HCT116 (cell line): ENCODE measurements at regions not wholly inside any gene's neighbourhood (a gene's known extent, or its start where the extent isn't known, plus 50 kb on each side); places are given as distances from the start of the nearest gene placed in this dataset.

Experiments
- ATAC-seq: fragments of 200-7000 bp; cut with Tn5 transposase; 2 replicates; pipeline ENCODE4 v1.9.1; 2020; ENCODE audit warnings: mild to moderate bottlenecking, moderate library complexity
- BruUV-seq: library from RNA; stranded (reverse); fragments of 400-500 nt; replicated peaks from 2 replicates; lab custom pipeline; 2021; lab: Mats Ljungman, UMichigan
- CTCF ChIA-PET: fragments of 300-600 bp; sonication (Branson Sonifier 250); formaldehyde crosslinking; loops from one replicate; lab custom pipeline; 2021; ENCODE audit warnings: antibody characterized with exemption; lab: Charles Lee
- POLR2A ChIA-PET: fragments of 300-600, 350-600 bp; sonication (Branson Sonifier 250); formaldehyde crosslinking; loops from one replicate; lab custom pipeline; 2021; ENCODE audit warnings: antibody characterized with exemption; lab: Charles Lee
- RAD21 ChIA-PET, 2 experiments: fragments of 300-600 bp; sonication (Branson Sonifier 250); formaldehyde crosslinking; loops; one replicate each; lab custom pipeline; 2023; ENCODE audit warnings: low total read pairs in 2 of 2; ENCODE audit not compliant: uncharacterized antibody in 2 of 2, unreplicated experiment in 2 of 2, low non-redundant PET in 1 of 2; lab: Charles Lee
- DNase-seq: peaks from one replicate; pipeline ENCODE4 v3.0.0-alpha.2; 2010; ENCODE audit warnings: low read depth, low spot score
- H2AFZ ChIP-seq: fragments of 200-600 bp; shearing (Covaris generic), sonication (generic); 2 replicates; pipeline ENCODE4 v1.6.1; 2017; ENCODE audit warnings: low read depth, mixed run types, mixed read lengths, antibody characterized with exemption, low read length; ENCODE audit not compliant: poor library complexity, severe bottlenecking
- H3K27ac ChIP-seq: 2 replicates; pipeline ENCODE4 v1.5.1; 2012; ENCODE audit warnings: low read depth, low read length
- H3K27me3 ChIP-seq: fragments of 200-600 bp; sonication (generic); 2 replicates; pipeline ENCODE4 v1.6.1; 2016; ENCODE audit warnings: mixed run types, low read length, mixed read lengths; ENCODE audit not compliant: insufficient read depth
- H3K36me3 ChIP-seq, 2 experiments: fragments of 200-500 bp in 1 of 2; fragments of 200-600 bp in 1 of 2; sonication (Bioruptor generic) in 1 of 2; sonication (generic) in 1 of 2; 2 replicates each; pipeline versions ENCODE4 v1.5.1 to v1.6.1; 2014 to 2016; ENCODE audit warnings: low read length in 2 of 2, inconsistent platforms in 1 of 2, mixed read lengths in 1 of 2, mixed run types in 1 of 2; ENCODE audit not compliant: insufficient read depth in 2 of 2, control insufficient read depth in 1 of 2
- H3K4me1 ChIP-seq, 2 experiments: fragments of 200-600 bp in 1 of 2; sonication (generic) in 1 of 2; 2 replicates each; pipeline versions ENCODE4 v1.5.1 to v1.6.1; 2012 to 2017; ENCODE audit warnings: low read length in 2 of 2, inconsistent platforms in 1 of 2, mild to moderate bottlenecking in 1 of 2, mixed read lengths in 1 of 2, mixed run types in 1 of 2, moderate library complexity in 1 of 2; ENCODE audit not compliant: insufficient read depth in 2 of 2, control insufficient read depth in 1 of 2
- H3K4me2 ChIP-seq: fragments of 200-600 bp; sonication (generic); 2 replicates; pipeline ENCODE4 v1.6.1; 2017; ENCODE audit warnings: mixed run types, low read length, mixed read lengths
- H3K4me3 ChIP-seq, 2 experiments: fragments of 200-600 bp in 1 of 2; sonication (generic) in 1 of 2; replicated peaks in 1 of 2; 2 replicates each; pipeline ENCODE4 v1.5.1; 2011 to 2016; ENCODE audit warnings: low read length in 2 of 2, control low read depth in 1 of 2, low read depth in 1 of 2, mild to moderate bottlenecking in 1 of 2, mixed read lengths in 1 of 2, mixed run types in 1 of 2
- H3K79me2 ChIP-seq: fragments of 200-600 bp; sonication (generic); 2 replicates; pipeline ENCODE4 v1.6.1; 2017; ENCODE audit warnings: mild to moderate bottlenecking, mixed run types, low read length, moderate library complexity, mixed read lengths; ENCODE audit not compliant: insufficient read depth
- H3K9ac ChIP-seq: fragments of 200-600 bp; sonication (generic); 2 replicates; pipeline ENCODE4 v1.6.1; 2016; ENCODE audit warnings: low read length, mixed read lengths
- H3K9me2 ChIP-seq: fragments of 200-600 bp; sonication (generic), shearing (Covaris generic); 2 replicates; pipeline ENCODE4 v1.6.1; 2017; ENCODE audit warnings: mixed run types, mild to moderate bottlenecking, moderate library complexity; ENCODE audit not compliant: insufficient read depth
- H3K9me3 ChIP-seq, 2 experiments: fragments of 200-500 bp in 1 of 2; fragments of 200-600 bp in 1 of 2; sonication (Bioruptor generic) in 1 of 2; sonication (generic) in 1 of 2; 2 replicates each; pipeline ENCODE4 v1.6.1; 2014 to 2017; ENCODE audit warnings: low read length in 2 of 2, mixed read lengths in 2 of 2, inconsistent platforms in 1 of 2, low read depth in 1 of 2, mild to moderate bottlenecking in 1 of 2, mixed run types in 1 of 2, moderate library complexity in 1 of 2; ENCODE audit not compliant: control insufficient read depth in 1 of 2, insufficient read depth in 1 of 2
- H4K20me1 ChIP-seq: fragments of 200-600 bp; sonication (generic), shearing (Covaris generic); 2 replicates; pipeline ENCODE4 v1.6.1; 2017; ENCODE audit warnings: mixed run types, mild to moderate bottlenecking, moderate library complexity; ENCODE audit not compliant: insufficient read depth
- ATF3 ChIP-seq: IDR thresholded peaks from 2 replicates; pipeline ENCODE4 v1.6.1; 2012
- CBX3 ChIP-seq: IDR thresholded peaks from 2 replicates; pipeline ENCODE4 v1.6.1; 2012; ENCODE audit warnings: low read depth
- CEBPB ChIP-seq: IDR thresholded peaks from 2 replicates; pipeline ENCODE4 v1.6.1; 2012; ENCODE audit warnings: low read depth
- CTCF ChIP-seq, 3 experiments: fragments of 200-600 bp in 1 of 3; sonication (generic) in 1 of 3; IDR thresholded peaks in 2 of 3; conservative IDR thresholded peaks in 1 of 3; 2 replicates each; pipeline ENCODE4 v1.5.1; 2012 to 2017; ENCODE audit warnings: low read depth in 2 of 3, low read length in 2 of 3, antibody characterized with exemption in 1 of 3, borderline replicate concordance in 1 of 3, control low read depth in 1 of 3, mild to moderate bottlenecking in 1 of 3, mixed read lengths in 1 of 3, mixed run types in 1 of 3, moderate library complexity in 1 of 3; ENCODE audit not compliant: insufficient read depth in 1 of 3
- EZH2 ChIP-seq: fragments of 200-600 bp; sonication (generic); IDR thresholded peaks from 2 replicates; pipeline ENCODE4 v1.6.1; 2017; ENCODE audit warnings: antibody characterized with exemption, mixed run types
- JUND ChIP-seq: IDR thresholded peaks from 2 replicates; pipeline ENCODE4 v1.6.1; 2012
- POLR2A ChIP-seq: IDR thresholded peaks from 2 replicates; pipeline ENCODE4 v1.7.0; 2011; ENCODE audit warnings: borderline replicate concordance; ENCODE audit not compliant: insufficient read depth, insufficient read length; ENCODE audit errors: extremely low read depth
- RAD21 ChIP-seq: IDR thresholded peaks from 2 replicates; pipeline ENCODE4 v1.6.1; 2012; ENCODE audit warnings: low read depth, mild to moderate bottlenecking
- SRF ChIP-seq: IDR thresholded peaks from 2 replicates; pipeline ENCODE4 v1.6.1; 2012; ENCODE audit warnings: low read depth
- TCF7L2 ChIP-seq: IDR thresholded peaks from 2 replicates; pipeline ENCODE4 v1.7.0; 2011; ENCODE audit warnings: borderline replicate concordance, inconsistent platforms; ENCODE audit not compliant: insufficient read depth, insufficient read length; ENCODE audit errors: extremely low read depth
- ZFX ChIP-seq: fragments of 450-650 bp; IDR thresholded peaks from 2 replicates; pipeline ENCODE4 v1.6.1; 2017
- intact Hi-C: fragments of 100-400 bp; cut with micrococcal nuclease; formaldehyde crosslinking; loops from 2 replicates; pipeline ENCODE4 v1.10.0; 2022

GRCh38 chr10:130787821-130788220 is 523.7 kb downstream of the TCERG1L start:
- no peak for DNase-seq
- Histone ChIP-seq H3K9me2 (no peaks in the 10 kb centered on the region), H2AFZ (no peak overlapping the region), H3K4me3 (no peak overlapping the region), H3K27me3 (no peaks in the 10 kb centered on the region), H3K9ac (no peak overlapping the region), H3K27ac (no peak overlapping the region), H3K9me3 (no peaks in the 10 kb centered on the region), H3K4me2 (no peak overlapping the region), H3K4me1 (no peaks in the 10 kb centered on the region), H4K20me1 (no peaks in the 10 kb centered on the region), H3K79me2 (no peaks in the 10 kb centered on the region), H3K36me3 (no peaks in the 10 kb centered on the region)
- no peak for TF ChIP-seq ATF3
- no peak for TF ChIP-seq EZH2
- no peak for TF ChIP-seq POLR2A
- no peak for TF ChIP-seq RAD21
- no peak for TF ChIP-seq CBX3
- TF ChIP-seq TCF7L2 = no peak
- TF ChIP-seq CTCF (IDR thresholded peaks at IDR 0.05 in 2 of 3, conservative IDR thresholded peaks at IDR 0.05 in 1 of 3; ENCODE audit: borderline replicate concordance in 1 of 3, insufficient read depth in 1 of 3, low read depth in 2 of 3, low read length in 2 of 3) = no peak
- TF ChIP-seq ZFX = no peak
- TF ChIP-seq SRF = no peak
- no peak for TF ChIP-seq JUND
- TF ChIP-seq CEBPB = no peak
- intact Hi-C loops = no loop called here
- ChIA-PET RAD21 (no interaction called here), POLR2A (no interaction called here), CTCF (no interaction called here)
- BruUV-seq = no TSS peak
- ATAC-seq = no peak

- ChIA-PET POLR2A (no interaction called here), RAD21 (no interaction called here), CTCF (no interaction called here)
- intact Hi-C loops = no loop called here
- ATAC-seq = no peak
- no peak overlapping the region for H3K27ac ChIP-seq
- H3K4me2 ChIP-seq = no peak overlapping the region
- no peak for DNase-seq
- no peaks in the 10 kb centered on the region for H3K9me3 ChIP-seq
- H3K27me3 ChIP-seq = no peaks in the 10 kb centered on the region
- H3K9me2 ChIP-seq = no peaks in the 10 kb centered on the region
- no peak overlapping the region for H3K4me3 ChIP-seq
- H3K79me2 ChIP-seq = no peaks in the 10 kb centered on the region
- no peak overlapping the region for H3K9ac ChIP-seq
- H3K36me3 ChIP-seq = no peaks in the 10 kb centered on the region
- H4K20me1 ChIP-seq = no peaks in the 10 kb centered on the region
- H3K4me1 ChIP-seq = no peaks in the 10 kb centered on the region
- no TSS peak for BruUV-seq
- TF ChIP-seq SRF = no peak
- no peak for TF ChIP-seq POLR2A
- H2AFZ ChIP-seq = no peak overlapping the region
Observed at GRCh38 chr10:130790339-130790738, 521.2 kb downstream of the TCERG1L start.
